ENCODE measurements at regions not wholly inside any gene's neighbourhood (a gene's known extent, or its start where the extent isn't known, plus 50 kb on each side); places are given as distances from the start of the nearest gene placed in this dataset.
A peak's percentile ranks its signal among the peaks of the same experiment; 100 is the strongest.

DNA sequence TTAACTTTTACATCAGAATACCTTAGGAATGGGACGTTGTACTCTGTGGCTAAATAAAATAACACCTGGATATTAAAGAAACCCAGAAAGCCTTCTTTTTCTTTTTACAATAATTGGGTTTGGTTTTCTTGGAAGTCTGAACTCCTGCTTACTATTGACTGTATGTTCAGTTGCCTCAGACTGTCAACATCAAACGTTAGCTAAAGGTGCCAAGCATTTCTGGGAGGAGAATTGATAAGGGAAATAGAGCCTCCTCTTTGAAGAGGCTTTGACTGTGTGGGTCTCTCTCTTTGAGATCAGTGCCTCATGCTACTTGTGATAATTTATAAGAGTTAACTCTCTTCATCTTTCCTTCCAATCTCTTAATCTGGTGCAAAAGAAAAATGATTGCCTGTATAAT, 224.7 kb upstream of the BMPER start:
- H3K36me3 ChIP-seq (ENCODE audit: control insufficient read depth in 3 of 3, insufficient read depth in 3 of 3, low read length in 3 of 3), result no peaks in the 10 kb centered on the region
- H3K4me1 ChIP-seq (ENCODE audit: control insufficient read depth in 3 of 3, insufficient read depth in 3 of 3, low read length in 3 of 3), result no peaks in the 10 kb centered on the region
- H3K27ac ChIP-seq (ENCODE audit: low read depth, low read length), result no peak overlapping the region
- no peak overlapping the region for H3K4me3 ChIP-seq (ENCODE audit: low read length in 3 of 3)
- no peaks in the 10 kb centered on the region for H3K27me3 ChIP-seq (ENCODE audit: control insufficient read depth in 3 of 3, insufficient read depth in 3 of 3, low read length in 3 of 3)
- H3K9ac ChIP-seq (ENCODE audit: low read depth in 1 of 3, low read length in 3 of 3), result no peak overlapping the region
- H3K9me3 ChIP-seq (ENCODE audit: control insufficient read depth in 3 of 3, low read length in 3 of 3), result peaks cover 0 to 7% (median 0%) of the 10 kb centered on the region in 3 donors

DNA sequence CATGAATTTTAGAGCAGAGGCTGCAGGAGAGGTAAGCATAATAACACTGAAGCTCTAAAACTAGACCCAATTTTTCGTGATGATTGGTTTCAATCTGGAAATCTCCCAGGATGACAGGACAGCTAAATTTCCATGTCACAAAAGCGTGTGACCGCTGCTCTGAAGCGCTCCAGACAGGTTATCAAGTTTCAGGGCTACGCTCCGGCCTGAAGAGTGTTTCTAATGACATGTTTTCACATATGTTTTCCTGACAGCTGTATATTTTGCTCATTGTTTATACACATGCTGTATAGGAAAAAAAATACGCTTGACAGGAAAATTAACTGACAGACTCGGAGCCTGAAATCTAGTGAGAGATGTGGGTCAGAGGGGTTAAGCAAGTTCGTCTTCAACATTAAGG, 219.8 kb upstream of the BMPER start:
- Histone ChIP-seq H3K9me3 (ENCODE audit: control insufficient read depth in 3 of 3, low read length in 3 of 3) (no peaks in the 10 kb centered on the region), H3K9ac (ENCODE audit: low read depth in 1 of 3, low read length in 3 of 3) (no peak overlapping the region), H3K27ac (ENCODE audit: low read depth, low read length) (peak overlapping the region; percentile 16), H3K36me3 (ENCODE audit: control insufficient read depth in 3 of 3, insufficient read depth in 3 of 3, low read length in 3 of 3) (no peaks in the 10 kb centered on the region), H3K4me1 (ENCODE audit: control insufficient read depth in 3 of 3, insufficient read depth in 3 of 3, low read length in 3 of 3) (peaks cover 0 to 4% (median 0%) of the 10 kb centered on the region in 3 donors), H3K4me3 (ENCODE audit: low read length in 3 of 3) (no peak overlapping the region), H3K27me3 (ENCODE audit: control insufficient read depth in 3 of 3, insufficient read depth in 3 of 3, low read length in 3 of 3) (no peaks in the 10 kb centered on the region)

DNA sequence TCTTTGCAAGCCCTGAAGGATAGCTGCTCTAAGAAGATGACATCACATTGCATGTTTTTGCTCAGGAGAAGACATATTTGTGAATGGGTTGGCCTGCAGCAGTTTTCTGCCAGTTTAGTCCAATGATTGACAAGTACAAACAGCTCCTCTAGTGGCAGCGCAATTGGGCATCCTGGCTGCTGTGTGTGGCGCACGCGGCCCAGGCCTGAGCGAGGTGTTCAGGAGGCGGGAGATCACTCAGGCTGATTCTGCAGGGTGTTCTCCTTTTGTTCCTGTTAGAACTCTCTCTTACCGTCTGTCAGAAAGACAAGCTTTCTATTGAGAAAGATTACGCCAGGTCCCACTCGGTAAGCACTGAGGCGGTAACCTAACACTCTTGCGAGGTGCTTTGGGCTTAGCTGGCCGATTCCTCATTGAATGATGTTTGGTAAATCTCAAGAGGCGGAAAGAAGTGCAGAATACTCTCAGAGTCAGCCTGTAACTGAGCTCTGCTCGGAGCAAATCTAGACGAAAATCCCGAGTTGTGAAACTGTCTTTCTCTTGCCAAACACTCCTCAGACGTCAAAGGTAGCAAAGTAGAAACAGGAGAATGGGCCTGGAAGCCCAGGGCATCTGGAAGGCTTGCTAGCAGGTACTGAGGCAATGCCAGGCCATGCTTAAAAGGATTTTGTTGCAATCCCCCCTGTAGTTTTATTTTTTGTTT, 219.2 kb upstream of the BMPER start:
- Histone ChIP-seq H3K9me3 (ENCODE audit: control insufficient read depth in 3 of 3, low read length in 3 of 3) (no peaks in the 10 kb centered on the region), H3K4me3 (ENCODE audit: low read length in 3 of 3) (peak overlapping the region in 1 of 3 donors; percentile 4), H3K36me3 (ENCODE audit: control insufficient read depth in 3 of 3, insufficient read depth in 3 of 3, low read length in 3 of 3) (no peaks in the 10 kb centered on the region), H3K4me1 (ENCODE audit: control insufficient read depth in 3 of 3, insufficient read depth in 3 of 3, low read length in 3 of 3) (peaks cover 0 to 4% (median 0%) of the 10 kb centered on the region in 3 donors), H3K27me3 (ENCODE audit: control insufficient read depth in 3 of 3, insufficient read depth in 3 of 3, low read length in 3 of 3) (no peaks in the 10 kb centered on the region), H3K9ac (ENCODE audit: low read depth in 1 of 3, low read length in 3 of 3) (peak overlapping the region in 1 of 3 donors; percentile 18), H3K27ac (ENCODE audit: low read depth, low read length) (peak overlapping the region; percentile 16)

DNA sequence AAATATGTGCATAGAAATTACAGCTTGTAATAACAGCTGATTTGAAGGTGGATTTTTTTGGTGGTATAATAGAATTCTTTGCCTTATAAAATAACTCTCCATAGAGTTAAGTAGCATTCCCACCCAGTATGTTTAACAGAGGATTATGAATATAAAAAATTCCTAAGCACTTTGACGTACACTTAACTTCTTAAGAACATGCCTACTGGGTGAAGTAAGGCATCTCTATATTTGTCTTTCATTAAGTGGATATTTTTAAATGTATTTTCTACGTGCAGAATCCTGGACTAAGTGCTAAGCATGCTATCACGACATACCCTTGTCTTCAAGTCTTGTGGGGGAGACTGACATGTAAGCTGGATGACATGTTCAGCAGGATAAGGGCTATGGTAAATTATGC, 217.7 kb upstream of the BMPER start:
- Histone ChIP-seq H3K27ac (ENCODE audit: low read depth, low read length) (no peak overlapping the region), H3K4me3 (ENCODE audit: low read length in 3 of 3) (no peak overlapping the region), H3K36me3 (ENCODE audit: control insufficient read depth in 3 of 3, insufficient read depth in 3 of 3, low read length in 3 of 3) (no peaks in the 10 kb centered on the region), H3K4me1 (ENCODE audit: control insufficient read depth in 3 of 3, insufficient read depth in 3 of 3, low read length in 3 of 3) (peaks cover 0 to 4% (median 0%) of the 10 kb centered on the region in 3 donors), H3K27me3 (ENCODE audit: control insufficient read depth in 3 of 3, insufficient read depth in 3 of 3, low read length in 3 of 3) (no peaks in the 10 kb centered on the region), H3K9me3 (ENCODE audit: control insufficient read depth in 3 of 3, low read length in 3 of 3) (no peaks in the 10 kb centered on the region), H3K9ac (ENCODE audit: low read depth in 1 of 3, low read length in 3 of 3) (no peak overlapping the region)

DNA sequence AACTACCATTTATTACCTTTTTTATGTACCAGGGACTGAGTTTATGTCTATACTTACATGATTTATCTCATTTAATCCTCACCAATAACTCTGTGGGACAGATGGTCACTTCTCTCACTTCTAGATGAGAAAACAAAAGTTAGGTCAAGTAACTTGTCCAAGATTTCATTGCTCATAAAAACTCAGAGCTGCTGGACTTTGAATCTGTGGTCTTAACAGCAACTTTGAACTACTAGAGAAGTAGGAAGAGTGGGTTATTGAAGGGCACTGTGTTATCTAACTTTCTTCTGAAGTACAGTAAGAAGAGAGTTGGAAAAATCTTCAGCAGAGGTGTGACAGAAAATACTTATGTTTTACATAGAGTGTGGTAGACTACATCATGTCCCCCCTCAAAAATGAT, 214.2 kb upstream of the BMPER start:
- Histone ChIP-seq H3K27ac (ENCODE audit: low read depth, low read length) (no peak overlapping the region), H3K27me3 (ENCODE audit: control insufficient read depth in 3 of 3, insufficient read depth in 3 of 3, low read length in 3 of 3) (no peaks in the 10 kb centered on the region), H3K9me3 (ENCODE audit: control insufficient read depth in 3 of 3, low read length in 3 of 3) (no peaks in the 10 kb centered on the region), H3K4me3 (ENCODE audit: low read length in 3 of 3) (no peak overlapping the region), H3K9ac (ENCODE audit: low read depth in 1 of 3, low read length in 3 of 3) (no peak overlapping the region), H3K4me1 (ENCODE audit: control insufficient read depth in 3 of 3, insufficient read depth in 3 of 3, low read length in 3 of 3) (no peaks in the 10 kb centered on the region), H3K36me3 (ENCODE audit: control insufficient read depth in 3 of 3, insufficient read depth in 3 of 3, low read length in 3 of 3) (no peaks in the 10 kb centered on the region)

DNA sequence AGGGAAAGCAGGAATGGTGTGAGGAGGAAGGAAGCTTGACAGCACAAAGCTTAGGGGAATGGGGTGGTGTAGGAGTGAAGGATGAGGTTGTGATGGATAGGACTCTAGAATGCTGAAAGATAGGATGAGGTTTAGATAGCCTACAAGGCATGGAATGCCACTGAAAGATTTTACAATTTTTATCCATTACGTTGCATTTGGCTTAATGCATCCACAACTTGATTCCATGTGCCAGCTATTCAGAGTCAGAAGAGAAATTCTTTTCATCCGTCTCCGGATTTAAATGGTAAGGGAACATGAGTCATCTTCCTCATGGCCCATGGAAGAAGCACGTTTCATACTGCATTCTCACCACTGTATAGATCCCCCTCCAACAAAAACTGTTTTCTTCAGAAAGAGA, 212.4 kb upstream of the BMPER start:
- Histone ChIP-seq H3K27ac (ENCODE audit: low read depth, low read length) (no peak overlapping the region), H3K9me3 (ENCODE audit: control insufficient read depth in 3 of 3, low read length in 3 of 3) (no peaks in the 10 kb centered on the region), H3K36me3 (ENCODE audit: control insufficient read depth in 3 of 3, insufficient read depth in 3 of 3, low read length in 3 of 3) (no peaks in the 10 kb centered on the region), H3K4me1 (ENCODE audit: control insufficient read depth in 3 of 3, insufficient read depth in 3 of 3, low read length in 3 of 3) (no peaks in the 10 kb centered on the region), H3K27me3 (ENCODE audit: control insufficient read depth in 3 of 3, insufficient read depth in 3 of 3, low read length in 3 of 3) (no peaks in the 10 kb centered on the region), H3K9ac (ENCODE audit: low read depth in 1 of 3, low read length in 3 of 3) (no peak overlapping the region), H3K4me3 (ENCODE audit: low read length in 3 of 3) (no peak overlapping the region)

DNA sequence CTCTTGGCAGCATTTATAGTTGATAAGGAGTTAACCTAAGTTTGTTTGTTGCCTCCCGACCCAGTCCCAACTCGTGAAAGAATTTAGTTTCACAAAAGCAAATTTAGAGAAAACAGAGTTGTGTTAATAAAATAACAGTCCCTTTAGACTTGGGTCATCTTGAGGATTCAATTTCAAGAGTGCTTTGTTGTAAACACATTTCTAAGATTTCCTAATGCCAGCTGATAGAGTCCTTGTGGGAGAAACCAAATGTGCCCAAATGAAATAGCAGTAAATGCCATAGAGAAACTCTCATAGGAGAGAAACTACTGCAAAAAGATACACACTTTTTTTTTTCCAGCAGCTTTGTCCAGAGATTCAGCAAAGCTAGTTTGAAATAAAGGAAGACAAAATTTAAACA, 211.3 kb upstream of the BMPER start:
- no peak overlapping the region for H3K4me3 ChIP-seq (ENCODE audit: low read length in 3 of 3)
- H3K9ac ChIP-seq (ENCODE audit: low read depth in 1 of 3, low read length in 3 of 3), result no peak overlapping the region
- no peaks in the 10 kb centered on the region for H3K36me3 ChIP-seq (ENCODE audit: control insufficient read depth in 3 of 3, insufficient read depth in 3 of 3, low read length in 3 of 3)

DNA sequence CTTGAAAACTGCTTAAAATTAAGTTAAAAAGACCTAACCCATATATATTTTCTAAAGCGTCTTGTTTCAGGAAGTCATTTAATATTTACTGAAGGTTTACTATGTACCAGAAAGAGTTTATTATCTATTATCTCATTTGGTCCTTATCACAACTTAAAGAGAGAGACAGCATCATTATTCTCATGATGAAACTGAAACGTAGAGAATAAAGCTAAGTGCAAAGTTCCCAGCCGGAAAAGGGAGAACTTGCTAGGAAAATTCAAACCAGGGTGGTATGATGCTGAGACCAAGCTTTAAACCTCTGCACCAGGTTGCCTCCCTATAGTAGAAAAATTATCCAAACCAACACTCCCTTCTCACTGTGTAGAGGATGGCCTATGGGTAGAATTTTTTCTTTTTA, 207.7 kb upstream of the BMPER start:
- H3K9me3 ChIP-seq (ENCODE audit: control insufficient read depth in 3 of 3, low read length in 3 of 3), result peaks cover 0 to 7% (median 6%) of the 10 kb centered on the region in 3 donors
- H3K4me3 ChIP-seq (ENCODE audit: low read length in 3 of 3), result no peak overlapping the region
- no peaks in the 10 kb centered on the region for H3K27me3 ChIP-seq (ENCODE audit: control insufficient read depth in 3 of 3, insufficient read depth in 3 of 3, low read length in 3 of 3)
- no peaks in the 10 kb centered on the region for H3K4me1 ChIP-seq (ENCODE audit: control insufficient read depth in 3 of 3, insufficient read depth in 3 of 3, low read length in 3 of 3)
- H3K27ac ChIP-seq (ENCODE audit: low read depth, low read length), result no peak overlapping the region
- H3K9ac ChIP-seq (ENCODE audit: low read depth in 1 of 3, low read length in 3 of 3), result no peak overlapping the region
- no peaks in the 10 kb centered on the region for H3K36me3 ChIP-seq (ENCODE audit: control insufficient read depth in 3 of 3, insufficient read depth in 3 of 3, low read length in 3 of 3)

More for the DNA sequence above, 211.3 kb upstream of the BMPER start:
- no peaks in the 10 kb centered on the region for H3K27me3 ChIP-seq (ENCODE audit: control insufficient read depth in 3 of 3, insufficient read depth in 3 of 3, low read length in 3 of 3)
- no peak overlapping the region for H3K27ac ChIP-seq (ENCODE audit: low read depth, low read length)
- no peaks in the 10 kb centered on the region for H3K9me3 ChIP-seq (ENCODE audit: control insufficient read depth in 3 of 3, low read length in 3 of 3)
- H3K4me1 ChIP-seq (ENCODE audit: control insufficient read depth in 3 of 3, insufficient read depth in 3 of 3, low read length in 3 of 3), result no peaks in the 10 kb centered on the region

DNA sequence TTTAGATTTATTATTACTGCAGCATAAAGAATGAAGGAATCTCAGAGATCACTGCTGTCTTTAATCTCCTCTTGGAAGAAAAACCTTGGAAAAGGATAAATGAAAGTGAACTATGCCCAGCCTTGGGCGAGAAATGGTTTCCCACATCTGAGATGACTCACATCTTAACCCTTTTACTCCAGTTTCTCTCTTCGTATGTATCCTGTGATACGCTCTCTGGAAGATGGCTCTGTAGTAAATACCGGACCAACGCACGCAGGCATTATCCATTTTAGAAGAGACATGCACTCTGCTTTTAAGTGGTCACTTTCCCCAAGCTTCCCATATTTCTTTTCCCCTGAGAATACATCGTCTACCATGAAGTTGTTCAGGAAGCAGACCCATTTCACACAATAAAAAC, 207.3 kb upstream of the BMPER start:
- no peaks in the 10 kb centered on the region for H3K36me3 ChIP-seq (ENCODE audit: control insufficient read depth in 3 of 3, insufficient read depth in 3 of 3, low read length in 3 of 3)
- no peaks in the 10 kb centered on the region for H3K27me3 ChIP-seq (ENCODE audit: control insufficient read depth in 3 of 3, insufficient read depth in 3 of 3, low read length in 3 of 3)
- H3K4me1 ChIP-seq (ENCODE audit: control insufficient read depth in 3 of 3, insufficient read depth in 3 of 3, low read length in 3 of 3), result no peaks in the 10 kb centered on the region
- H3K9me3 ChIP-seq (ENCODE audit: control insufficient read depth in 3 of 3, low read length in 3 of 3), result peaks cover 0 to 7% (median 6%) of the 10 kb centered on the region in 3 donors
- H3K9ac ChIP-seq (ENCODE audit: low read depth in 1 of 3, low read length in 3 of 3), result no peak overlapping the region
- no peak overlapping the region for H3K27ac ChIP-seq (ENCODE audit: low read depth, low read length)
- H3K4me3 ChIP-seq (ENCODE audit: low read length in 3 of 3), result no peak overlapping the region

DNA sequence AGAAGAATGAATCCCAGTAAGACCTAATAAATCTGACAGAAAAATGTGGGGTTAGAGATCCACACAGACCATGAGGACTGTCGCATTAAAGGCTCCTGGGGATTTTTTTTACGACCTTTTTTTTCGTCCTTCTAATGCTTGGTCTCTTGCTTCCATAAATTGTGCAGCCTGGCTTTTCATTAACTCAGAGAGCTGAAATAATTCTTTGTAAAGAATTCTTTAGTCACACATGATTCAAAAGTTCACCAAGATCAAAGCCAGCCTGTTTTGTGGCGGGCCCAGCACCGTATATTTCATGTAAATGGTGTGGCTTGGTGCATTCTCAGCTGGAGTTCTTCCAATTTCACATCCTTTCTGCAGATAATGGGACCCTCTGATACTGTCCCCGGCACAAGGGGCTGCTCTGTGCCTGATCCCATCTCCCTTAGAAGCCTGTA, 206.6 kb upstream of the BMPER start:
- H3K9me3 ChIP-seq (ENCODE audit: control insufficient read depth in 3 of 3, low read length in 3 of 3), result peaks cover 0 to 7% (median 6%) of the 10 kb centered on the region in 3 donors
- no peaks in the 10 kb centered on the region for H3K36me3 ChIP-seq (ENCODE audit: control insufficient read depth in 3 of 3, insufficient read depth in 3 of 3, low read length in 3 of 3)
- no peak overlapping the region for H3K27ac ChIP-seq (ENCODE audit: low read depth, low read length)
- H3K27me3 ChIP-seq (ENCODE audit: control insufficient read depth in 3 of 3, insufficient read depth in 3 of 3, low read length in 3 of 3), result no peaks in the 10 kb centered on the region
- H3K9ac ChIP-seq (ENCODE audit: low read depth in 1 of 3, low read length in 3 of 3), result no peak overlapping the region
- H3K4me1 ChIP-seq (ENCODE audit: control insufficient read depth in 3 of 3, insufficient read depth in 3 of 3, low read length in 3 of 3), result no peaks in the 10 kb centered on the region
- no peak overlapping the region for H3K4me3 ChIP-seq (ENCODE audit: low read length in 3 of 3)

Data from skeletal muscle tissue (tissue), 3 donors.